GM12891 (cell line): ENCODE measurements at regions not wholly inside any gene's neighbourhood (a gene's known extent, or its start where the extent isn't known, plus 50 kb on each side); places are given as distances from the start of the nearest gene placed in this dataset.
"Not testable (repeated sequence)": the region's sequence is repeated elsewhere in the genome, so short reads cannot be mapped to it uniquely, and the experiment has no call there.

ENCODE experiments used
- DNase-seq: peaks from one replicate; pipeline ENCODE4 v3.0.0; 2011; ENCODE audit warnings: low spot score; ENCODE audit not compliant: insufficient read length
- FAIRE-seq: peaks from 2 replicates; lab custom pipeline; 2011; peaks lifted over from hg19 to GRCh38; lab: Jason Lieb, UNC
- PAX5 ChIP-seq: IDR thresholded peaks from 2 replicates; pipeline ENCODE4 v1.6.1; 2011; ENCODE audit warnings: low read length, moderate library complexity, mild to moderate bottlenecking; ENCODE audit not compliant: insufficient read depth, severe bottlenecking
- POLR2A ChIP-seq: IDR thresholded peaks from 2 replicates; pipeline ENCODE4 v1.6.1; 2011; ENCODE audit warnings: low read depth, low read length, control low read depth
- POLR2AphosphoS5 ChIP-seq: IDR thresholded peaks from 2 replicates; pipeline ENCODE4 v1.6.1; 2011; ENCODE audit warnings: low read depth, low read length, control low read depth
- POU2F2 ChIP-seq: IDR thresholded peaks from 2 replicates; pipeline ENCODE4 v1.6.1; 2011; ENCODE audit warnings: low read depth, mild to moderate bottlenecking, control low read depth, low read length, moderate library complexity
- SPI1 ChIP-seq: IDR thresholded peaks from 2 replicates; pipeline ENCODE4 v1.6.1; 2011; ENCODE audit warnings: low read depth, low read length, control low read depth
- TAF1 ChIP-seq: IDR thresholded peaks from 2 replicates; pipeline ENCODE4 v1.6.1; 2011; ENCODE audit warnings: low read depth, low read length, control low read depth

GRCh38 chr1:187537936-187538335 lies 709.2 kb downstream of the PLA2G4A start:
- TF ChIP-seq SPI1: no peak
- TF ChIP-seq PAX5: no peak
- no peak for TF ChIP-seq TAF1
- no peak for TF ChIP-seq POLR2A
- no peak for TF ChIP-seq POU2F2
- no peak for TF ChIP-seq POLR2AphosphoS5
- no peak for FAIRE-seq
- no peak for DNase-seq

GRCh38 chr1:187549540-187549939 lies 720.8 kb downstream of the PLA2G4A start:
- DNase-seq: no peak
- TF ChIP-seq POLR2A (no peak), SPI1 (no peak), POU2F2 (no peak), PAX5 (no peak), TAF1 (no peak), POLR2AphosphoS5 (no peak)
- FAIRE-seq: no peak

GRCh38 chr1:187551061-187551460 lies 722.3 kb downstream of the PLA2G4A start:
- DNase-seq (no peak), FAIRE-seq (no peak)
- no peak for TF ChIP-seq POU2F2
- TF ChIP-seq TAF1: no peak
- no peak for TF ChIP-seq POLR2AphosphoS5
- no peak for TF ChIP-seq SPI1
- TF ChIP-seq POLR2A: no peak
- no peak for TF ChIP-seq PAX5

DNA sequence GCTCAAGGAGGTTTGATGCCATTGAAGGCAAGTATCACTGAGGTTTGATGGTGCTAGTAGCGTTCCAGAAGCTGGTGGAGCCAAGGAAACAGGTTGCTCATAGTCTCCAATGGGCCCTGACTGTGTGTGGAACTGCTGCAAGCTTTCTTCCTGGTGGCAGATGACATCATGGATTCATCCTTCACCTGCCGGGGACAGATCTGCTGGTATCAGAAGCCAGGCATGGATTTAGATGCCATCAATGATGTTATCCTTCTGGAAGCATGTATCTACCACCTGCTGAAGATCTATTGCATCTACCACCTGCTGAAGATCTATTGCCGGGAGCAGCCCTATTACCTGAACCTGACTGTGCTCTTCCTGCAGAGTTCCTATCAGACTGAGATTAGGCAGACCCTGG lies 734.4 kb downstream of the PLA2G4A start:
- TF ChIP-seq PAX5: no peak
- TF ChIP-seq POU2F2: no peak
- no peak for TF ChIP-seq TAF1
- no peak for TF ChIP-seq POLR2AphosphoS5
- TF ChIP-seq POLR2A: no peak
- TF ChIP-seq SPI1: no peak
- FAIRE-seq (no peak), DNase-seq (no peak)

DNA sequence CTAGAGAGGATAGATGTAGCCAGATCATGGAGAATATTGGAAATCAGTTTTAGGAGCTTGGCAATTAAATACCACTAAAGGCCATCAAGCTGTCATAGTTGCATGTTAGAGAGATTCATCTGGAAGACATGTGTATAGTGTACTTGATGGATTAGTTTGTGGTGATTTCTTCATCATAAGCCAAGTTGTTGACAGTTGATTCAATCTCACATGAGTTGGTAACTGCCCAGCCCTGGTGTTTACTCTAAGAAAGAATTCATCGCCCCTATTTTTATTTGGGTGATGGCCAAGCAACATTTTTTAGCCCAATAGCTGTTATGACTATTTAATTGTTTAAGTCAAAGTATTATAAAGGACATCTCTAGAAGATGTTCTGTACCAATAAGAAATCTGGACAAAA lies 737.6 kb downstream of the PLA2G4A start:
- DNase-seq (no peak), FAIRE-seq (no peak)
- TF ChIP-seq POLR2AphosphoS5 (no peak), PAX5 (no peak), TAF1 (no peak), POLR2A (no peak), SPI1 (no peak), POU2F2 (no peak)

DNA sequence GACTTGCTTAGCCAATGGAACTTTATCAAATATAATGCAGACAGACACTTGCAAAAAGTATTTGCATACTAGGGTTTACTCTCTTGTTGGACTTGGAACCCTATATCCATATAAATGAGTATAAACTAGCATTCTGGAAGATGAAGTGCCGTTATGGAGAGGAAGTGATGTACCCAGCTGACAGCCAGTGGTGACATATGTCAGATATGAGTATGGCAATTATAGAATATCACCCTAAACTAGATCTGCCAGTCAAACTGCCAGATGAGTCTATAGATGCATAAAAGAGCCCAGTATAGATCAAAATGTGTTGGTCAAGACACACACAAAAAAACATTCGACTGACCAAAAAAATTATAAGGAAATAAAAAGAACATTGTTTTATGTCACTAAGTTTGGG lies 739.3 kb downstream of the PLA2G4A start:
- TF ChIP-seq PAX5 (no peak), SPI1 (no peak), POLR2A (no peak), TAF1 (no peak), POLR2AphosphoS5 (no peak)
- no peak for DNase-seq
- FAIRE-seq: no peak

DNA sequence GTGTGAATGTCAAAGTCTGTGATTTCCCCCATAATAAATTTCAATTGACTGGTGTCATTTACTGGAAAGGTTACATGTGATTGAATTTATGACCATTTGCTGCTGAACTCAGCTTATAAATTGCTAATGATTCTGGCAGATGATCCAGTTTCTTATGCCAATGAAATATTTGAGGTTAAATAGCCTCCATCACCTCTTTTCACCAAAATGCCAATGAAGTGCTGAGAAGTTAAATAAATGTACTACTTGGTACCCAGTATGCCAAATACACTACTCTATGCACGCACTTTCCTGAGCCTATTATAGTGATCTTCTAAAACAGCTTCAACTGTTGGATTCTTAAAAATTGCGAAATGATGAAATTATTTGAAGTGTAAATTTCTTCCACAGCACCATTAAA lies 741.4 kb downstream of the PLA2G4A start:
- DNase-seq: no peak
- FAIRE-seq: no peak
- TF ChIP-seq TAF1: no peak
- TF ChIP-seq SPI1: no peak
- no peak for TF ChIP-seq PAX5
- no peak for TF ChIP-seq POLR2A
- no peak for TF ChIP-seq POLR2AphosphoS5
- TF ChIP-seq POU2F2: no peak

GRCh38 chr1:187577610-187578009 lies 748.9 kb downstream of the PLA2G4A start:
- DNase-seq: no peak
- TF ChIP-seq POU2F2: no peak
- no peak for TF ChIP-seq PAX5
- TF ChIP-seq POLR2AphosphoS5: no peak
- TF ChIP-seq SPI1: no peak
- TF ChIP-seq POLR2A: no peak
- no peak for TF ChIP-seq TAF1
- FAIRE-seq: no peak

- no peak for DNase-seq
- TF ChIP-seq TAF1 (no peak), POLR2AphosphoS5 (no peak), POU2F2 (no peak), SPI1 (no peak), PAX5 (no peak)
- FAIRE-seq: no peak
Measured at GRCh38 chr1:187588917-187589316, 760.2 kb downstream of the PLA2G4A start.

DNA sequence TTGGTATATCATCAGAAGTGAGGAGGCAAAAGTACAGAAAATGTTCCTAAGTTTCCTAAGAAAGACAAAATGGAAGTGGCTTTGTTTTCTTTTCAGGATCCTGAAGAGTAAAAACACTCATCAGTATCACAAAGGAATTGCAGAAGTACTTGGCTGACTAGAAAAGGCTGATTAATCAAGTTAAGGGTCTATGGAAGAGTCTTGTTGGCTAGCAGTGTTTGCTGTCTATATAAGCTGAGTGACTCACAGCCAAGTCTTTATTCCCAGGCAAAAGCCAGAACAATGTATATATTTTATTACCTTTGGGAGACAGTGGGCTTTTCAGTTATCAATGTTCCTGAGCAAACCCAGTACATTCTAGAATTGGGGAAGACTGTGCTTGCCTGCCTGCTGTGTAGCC lies 777.0 kb downstream of the PLA2G4A start:
- FAIRE-seq: no peak
- no peak for TF ChIP-seq PAX5
- TF ChIP-seq POU2F2: no peak
- no peak for TF ChIP-seq POLR2AphosphoS5
- no peak for TF ChIP-seq POLR2A
- no peak for TF ChIP-seq TAF1
- no peak for TF ChIP-seq SPI1
- DNase-seq: no peak

GRCh38 chr1:187615853-187616735 lies 787.3 kb downstream of the PLA2G4A start:
- not testable (repeated sequence) for DNase-seq, FAIRE-seq

DNA sequence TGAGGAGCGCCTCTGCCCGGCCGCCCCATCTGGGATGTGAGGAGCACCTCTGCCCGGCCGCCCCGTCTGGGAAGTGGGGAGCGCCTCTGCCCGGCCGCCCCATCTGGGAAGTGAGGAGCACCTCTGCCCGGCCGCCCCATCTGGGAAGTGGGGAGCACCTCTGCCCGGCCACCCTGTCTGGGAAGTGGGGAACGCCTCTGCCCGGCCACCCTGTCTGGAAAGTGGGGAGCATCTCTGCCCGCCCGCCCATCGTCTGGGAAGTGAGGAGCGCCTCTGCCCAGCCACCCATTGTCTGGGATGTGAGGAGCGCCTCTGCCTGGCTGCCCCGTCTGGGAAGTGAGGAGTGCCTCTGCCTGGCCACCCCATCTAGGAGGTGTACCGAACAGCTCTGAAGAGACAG lies 788.1 kb downstream of the PLA2G4A start:
- not testable (repeated sequence) for DNase-seq, FAIRE-seq
